Adrenal gland (tissue), 9 donors: ENCODE measurements at regions not wholly inside any gene's neighbourhood (a gene's known extent, or its start where the extent isn't known, plus 50 kb on each side); places are given as distances from the start of the nearest gene placed in this dataset.

Experiments
- DNase-seq, 7 donors: peaks; one replicate each; pipeline ENCODE4 v3.0.0-alpha.2; 2019 to 2020
- H3K27ac ChIP-seq, 5 donors: fragments of 200-600 bp; sonication (generic) in 4 of 5; 1 replicate in 3 of 5; 2 replicates in 2 of 5; pipeline versions ENCODE4 v1.5.1 to v1.8.0; 2016 to 2020; ENCODE audit warnings: mild to moderate bottlenecking in 1 of 5
- H3K27me3 ChIP-seq: fragments of 200-600 bp; 2 replicates; pipeline ENCODE4 v1.8.0; 2021
- H3K36me3 ChIP-seq, 2 donors: fragments of 200-600 bp; replicated peaks in 1 of 2; 1 replicate in 1 of 2; 2 replicates in 1 of 2; pipeline versions ENCODE4 v1.5.1 to v1.8.0; 2018 to 2022
- H3K4me1 ChIP-seq, 2 donors: fragments of 200-600 bp; replicated peaks in 1 of 2; 1 replicate in 1 of 2; 2 replicates in 1 of 2; pipeline versions ENCODE4 v1.5.1 to v1.8.0; 2018 to 2021
- H3K4me3 ChIP-seq, 4 donors: fragments of 200-600 bp; sonication (generic) in 3 of 4; one replicate each; pipeline ENCODE4 v1.5.1; 2016 to 2018
- H3K9me3 ChIP-seq, 3 donors: fragments of 200-600 bp; sonication (generic) in 1 of 3; replicated peaks in 1 of 3; 1 replicate in 2 of 3; 2 replicates in 1 of 3; pipeline versions ENCODE4 v1.5.1 to v1.8.0; 2016 to 2021
- POLR2A ChIP-seq, 2 donors: fragments of 450-650 bp; IDR thresholded peaks; one replicate each; pipeline ENCODE4 v1.6.1; 2017; ENCODE audit warnings: antibody characterized with exemption in 2 of 2, mild to moderate bottlenecking in 2 of 2, moderate library complexity in 1 of 2
- WGBS, 4 donors: extraction: QIAGEN DNeasy Blood & Tissue Kit in 2 of 4; methylation state at CpG; one replicate each; pipeline versions ENCODE4 v1.1.5 to v1.1.7; 2013 to 2017; 5-methylcytosine and 5-hydroxymethylcytosine counted together
- intact Hi-C, 2 donors: fragments of 100-400 bp; cut with DNase I; formaldehyde crosslinking; loops; one replicate each; pipeline versions ENCODE4 v1.14.1 to v1.15.0; 2022 to 2023
- TF ChIP-seq, protein P1 (sequence below), 6 experiments: fragments of 450-650 bp in 4 of 6; fragments of 200-600 bp in 2 of 6; sonication (generic) in 1 of 6; IDR thresholded peaks; 1 replicate in 5 of 6; 2 replicates in 1 of 6; pipeline versions ENCODE4 v1.5.1 to v1.8.0; 2016 to 2021; ENCODE audit warnings: antibody characterized with exemption in 6 of 6, mild to moderate bottlenecking in 2 of 6, moderate library complexity in 1 of 6
- donor health status: healthy with polysubstance abuse.
- donor health status: Bipolar disorder and iron deficiency.
- donor health status: DM: yes; HTN: yes; CAD: no.
- donor health status: DM: no; HTN: no; CAD: no.
- donor health status: DM: no; HTN: no; CAD: no.

DNA sequence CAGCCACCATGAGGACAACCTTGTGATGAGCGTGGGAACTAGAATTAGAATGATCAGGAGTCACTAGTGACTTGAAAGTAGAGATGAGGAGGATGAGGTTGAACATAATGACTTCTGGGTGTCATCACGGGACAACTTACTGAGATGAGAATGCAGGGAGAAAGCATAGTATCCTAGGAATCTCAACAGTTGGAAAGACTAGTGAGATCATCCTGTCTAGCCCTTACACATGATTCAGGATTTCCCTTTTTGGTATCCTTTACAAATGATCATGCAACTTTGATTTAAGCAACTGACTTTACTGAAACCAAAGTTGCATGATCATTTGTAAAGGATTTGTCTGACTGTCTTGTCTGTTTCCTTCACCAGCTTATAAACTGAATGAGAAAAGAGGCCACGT lies 51.8 kb upstream of the HIF1A start:
- no peak for TF ChIP-seq POLR2A (IDR thresholded peaks at IDR 0.05)
- TF ChIP-seq, protein P1, sequence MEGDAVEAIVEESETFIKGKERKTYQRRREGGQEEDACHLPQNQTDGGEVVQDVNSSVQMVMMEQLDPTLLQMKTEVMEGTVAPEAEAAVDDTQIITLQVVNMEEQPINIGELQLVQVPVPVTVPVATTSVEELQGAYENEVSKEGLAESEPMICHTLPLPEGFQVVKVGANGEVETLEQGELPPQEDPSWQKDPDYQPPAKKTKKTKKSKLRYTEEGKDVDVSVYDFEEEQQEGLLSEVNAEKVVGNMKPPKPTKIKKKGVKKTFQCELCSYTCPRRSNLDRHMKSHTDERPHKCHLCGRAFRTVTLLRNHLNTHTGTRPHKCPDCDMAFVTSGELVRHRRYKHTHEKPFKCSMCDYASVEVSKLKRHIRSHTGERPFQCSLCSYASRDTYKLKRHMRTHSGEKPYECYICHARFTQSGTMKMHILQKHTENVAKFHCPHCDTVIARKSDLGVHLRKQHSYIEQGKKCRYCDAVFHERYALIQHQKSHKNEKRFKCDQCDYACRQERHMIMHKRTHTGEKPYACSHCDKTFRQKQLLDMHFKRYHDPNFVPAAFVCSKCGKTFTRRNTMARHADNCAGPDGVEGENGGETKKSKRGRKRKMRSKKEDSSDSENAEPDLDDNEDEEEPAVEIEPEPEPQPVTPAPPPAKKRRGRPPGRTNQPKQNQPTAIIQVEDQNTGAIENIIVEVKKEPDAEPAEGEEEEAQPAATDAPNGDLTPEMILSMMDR (IDR thresholded peaks at IDR 0.05), result no peak
- Histone ChIP-seq H3K27me3 (no peaks in the 10 kb centered on the region), H3K27ac (no peak overlapping the region), H3K36me3 (no peaks in the 10 kb centered on the region), H3K9me3 (no peaks in the 10 kb centered on the region), H3K4me3 (no peak overlapping the region), H3K4me1 (no peaks in the 10 kb centered on the region)
- 94 to 95% (median 95%) methylated on average over 3 of the region's 3 CpGs for WGBS, 4 donors
- no peak for DNase-seq
- intact Hi-C loops, result no loop called here

DNA sequence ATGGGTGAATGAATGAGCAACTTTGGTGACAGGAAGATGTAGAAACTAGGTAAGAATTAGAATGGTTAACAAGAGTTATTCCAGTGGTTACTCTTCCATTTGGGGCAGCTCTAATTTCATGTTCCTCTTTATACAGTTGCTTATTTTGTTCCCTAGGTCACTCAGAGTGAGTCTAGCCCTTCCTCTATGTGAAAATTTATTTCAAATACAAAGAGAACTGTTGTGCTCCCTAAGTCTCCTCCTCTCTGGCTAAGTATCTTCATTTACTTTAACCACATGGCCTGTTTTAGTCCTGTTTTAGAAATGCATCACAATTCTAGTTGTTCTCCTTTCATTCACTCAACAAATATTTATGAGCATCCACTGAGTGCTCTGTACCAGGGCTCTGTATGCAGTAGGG lies 51.1 kb upstream of the HIF1A start:
- no peaks in the 10 kb centered on the region for H3K27me3 ChIP-seq
- no peak overlapping the region for H3K27ac ChIP-seq
- DNase-seq, result no peak
- intact Hi-C loops, result no loop called here
- no peak for TF ChIP-seq POLR2A (IDR thresholded peaks at IDR 0.05)
- H3K4me1 ChIP-seq, result no peaks in the 10 kb centered on the region
- no peaks in the 10 kb centered on the region for H3K9me3 ChIP-seq
- no peak overlapping the region for H3K4me3 ChIP-seq
- no peaks in the 10 kb centered on the region for H3K36me3 ChIP-seq

DNA sequence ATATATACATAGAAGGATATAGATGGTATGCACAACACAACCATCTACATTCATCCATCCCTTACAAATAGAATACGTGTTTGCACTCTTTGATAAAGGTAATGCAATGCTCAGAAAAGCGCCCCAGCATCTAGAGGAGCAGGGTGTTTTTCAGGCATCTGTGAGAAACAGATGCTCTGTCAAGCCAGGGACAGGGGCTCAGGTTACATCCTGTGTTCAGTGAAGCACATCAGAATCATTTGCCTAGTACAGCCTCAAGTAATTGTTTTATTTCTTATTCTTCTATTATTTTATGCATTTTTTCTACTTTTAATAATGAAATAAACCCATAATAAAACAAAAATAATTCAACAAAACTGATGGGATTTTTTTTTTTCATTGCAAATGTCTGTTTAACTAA lies 50.5 kb upstream of the HIF1A start:
- Histone ChIP-seq H3K27ac (no peak overlapping the region), H3K36me3 (no peaks in the 10 kb centered on the region), H3K4me1 (no peaks in the 10 kb centered on the region), H3K9me3 (no peaks in the 10 kb centered on the region), H3K4me3 (no peak overlapping the region), H3K27me3 (no peaks in the 10 kb centered on the region)
- no peak for DNase-seq
- intact Hi-C loops, result no loop called here
- TF ChIP-seq, protein P1 (IDR thresholded peaks at IDR 0.05), result no peak
- TF ChIP-seq POLR2A (IDR thresholded peaks at IDR 0.05), result no peak
- WGBS, 4 donors, result 41 to 71% (median 57%) methylated on average over 2 of the region's 2 CpGs

DNA sequence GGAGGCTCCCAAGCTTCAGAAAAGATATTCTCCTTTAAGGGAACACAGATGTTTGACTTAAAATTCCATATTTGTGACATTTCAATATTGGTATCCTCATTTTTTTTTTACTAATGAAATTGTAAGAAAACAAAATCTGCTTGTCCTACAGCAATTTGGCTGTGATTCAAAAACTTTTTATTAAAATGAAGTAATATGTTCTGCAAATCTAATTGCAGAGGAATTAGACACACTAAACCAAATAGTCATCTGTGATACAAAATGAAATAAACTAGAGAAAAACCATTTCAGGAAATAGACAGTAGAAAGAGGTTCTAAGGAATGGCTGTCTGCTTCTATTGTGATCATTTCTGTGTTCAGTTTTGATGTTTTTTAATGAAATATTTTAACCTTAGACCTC lies 50.1 kb upstream of the HIF1A start:
- no peak overlapping the region for H3K4me3 ChIP-seq
- intact Hi-C loops, result no loop called here

More for the DNA sequence above, 50.1 kb upstream of the HIF1A start:
- no peaks in the 10 kb centered on the region for H3K4me1 ChIP-seq
- no peaks in the 10 kb centered on the region for H3K36me3 ChIP-seq
- no peak overlapping the region for H3K27ac ChIP-seq
- no peaks in the 10 kb centered on the region for H3K27me3 ChIP-seq
- DNase-seq, result no peak
- no peaks in the 10 kb centered on the region for H3K9me3 ChIP-seq
- TF ChIP-seq, protein P1 (IDR thresholded peaks at IDR 0.05), result no peak
- TF ChIP-seq POLR2A (IDR thresholded peaks at IDR 0.05), result no peak
